ENCODE measurements at regions not wholly inside any gene's neighbourhood (a gene's known extent, or its start where the extent isn't known, plus 50 kb on each side); places are given as distances from the start of the nearest gene placed in this dataset.

DNA sequence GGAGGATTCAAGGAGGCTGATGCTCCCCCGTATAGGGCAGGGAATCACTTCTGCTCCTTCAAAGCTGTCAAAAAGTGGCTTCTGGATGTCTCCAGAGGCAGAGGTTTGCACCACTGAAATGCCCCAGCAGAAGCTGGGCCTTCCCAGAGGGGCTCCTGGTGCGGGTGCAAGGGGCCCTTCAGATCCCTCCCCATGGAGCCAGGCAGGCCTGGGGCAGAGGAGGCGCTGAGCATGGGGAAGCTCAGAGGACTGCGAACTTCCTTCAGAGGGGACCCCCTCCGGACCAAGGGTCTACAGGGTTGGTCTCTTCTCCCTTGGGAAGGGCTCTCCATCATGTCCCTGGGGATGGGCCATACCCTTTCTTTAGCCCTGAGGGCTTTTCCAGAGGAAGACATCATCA, 341.2 kb downstream of the DYSF start:
- Mint-ChIP-seq H3K36me3 (ENCODE audit: unreplicated experiment) (no peaks in the 10 kb centered on the region), H3K9me3 (ENCODE audit: unreplicated experiment) (no peaks in the 10 kb centered on the region), H3K4me3 (ENCODE audit: unreplicated experiment) (no peak overlapping the region), H3K27ac (ENCODE audit: unreplicated experiment) (no peak overlapping the region), H3K27me3 (ENCODE audit: unreplicated experiment) (no peaks in the 10 kb centered on the region), H3K4me1 (ENCODE audit: unreplicated experiment) (peaks cover 47% of the 10 kb centered on the region)
- TF ChIP-seq, protein P1, sequence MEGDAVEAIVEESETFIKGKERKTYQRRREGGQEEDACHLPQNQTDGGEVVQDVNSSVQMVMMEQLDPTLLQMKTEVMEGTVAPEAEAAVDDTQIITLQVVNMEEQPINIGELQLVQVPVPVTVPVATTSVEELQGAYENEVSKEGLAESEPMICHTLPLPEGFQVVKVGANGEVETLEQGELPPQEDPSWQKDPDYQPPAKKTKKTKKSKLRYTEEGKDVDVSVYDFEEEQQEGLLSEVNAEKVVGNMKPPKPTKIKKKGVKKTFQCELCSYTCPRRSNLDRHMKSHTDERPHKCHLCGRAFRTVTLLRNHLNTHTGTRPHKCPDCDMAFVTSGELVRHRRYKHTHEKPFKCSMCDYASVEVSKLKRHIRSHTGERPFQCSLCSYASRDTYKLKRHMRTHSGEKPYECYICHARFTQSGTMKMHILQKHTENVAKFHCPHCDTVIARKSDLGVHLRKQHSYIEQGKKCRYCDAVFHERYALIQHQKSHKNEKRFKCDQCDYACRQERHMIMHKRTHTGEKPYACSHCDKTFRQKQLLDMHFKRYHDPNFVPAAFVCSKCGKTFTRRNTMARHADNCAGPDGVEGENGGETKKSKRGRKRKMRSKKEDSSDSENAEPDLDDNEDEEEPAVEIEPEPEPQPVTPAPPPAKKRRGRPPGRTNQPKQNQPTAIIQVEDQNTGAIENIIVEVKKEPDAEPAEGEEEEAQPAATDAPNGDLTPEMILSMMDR (IDR thresholded peaks at IDR 0.05) = no peak
- DNase-seq (ENCODE audit: extremely low spot score, unreplicated experiment) = no peak

DNA sequence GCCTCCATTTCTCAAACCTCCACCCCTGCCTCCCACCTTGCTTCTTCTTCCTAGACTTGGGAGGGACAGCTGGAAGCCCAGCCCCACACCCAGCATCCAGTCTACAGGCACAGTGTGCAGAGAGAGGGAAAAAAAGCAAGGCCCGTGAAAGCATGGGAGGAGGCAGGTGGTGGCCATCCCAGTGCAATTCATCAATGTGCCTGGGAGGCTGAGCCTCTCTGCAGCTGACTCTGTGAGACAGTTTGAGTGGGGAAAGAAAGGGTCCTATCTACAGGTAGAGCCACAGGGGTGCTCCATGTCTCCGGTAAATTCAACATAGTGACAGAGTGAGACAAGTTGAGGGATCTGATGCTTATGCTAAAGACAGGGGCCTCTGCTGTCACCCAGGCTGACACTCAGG, 340.6 kb downstream of the DYSF start:
- no peaks in the 10 kb centered on the region for H3K9me3 Mint-ChIP-seq (ENCODE audit: unreplicated experiment)
- H3K27me3 Mint-ChIP-seq (ENCODE audit: unreplicated experiment) = no peaks in the 10 kb centered on the region
- peak overlapping the region; percentile 45 for H3K27ac Mint-ChIP-seq (ENCODE audit: unreplicated experiment)
- no peak overlapping the region for H3K4me3 Mint-ChIP-seq (ENCODE audit: unreplicated experiment)
- H3K4me1 Mint-ChIP-seq (ENCODE audit: unreplicated experiment) = peaks cover 47% of the 10 kb centered on the region
- TF ChIP-seq, protein P1 (IDR thresholded peaks at IDR 0.05) = no peak
- DNase-seq (ENCODE audit: extremely low spot score, unreplicated experiment) = no peak
- H3K36me3 Mint-ChIP-seq (ENCODE audit: unreplicated experiment) = no peaks in the 10 kb centered on the region

DNA sequence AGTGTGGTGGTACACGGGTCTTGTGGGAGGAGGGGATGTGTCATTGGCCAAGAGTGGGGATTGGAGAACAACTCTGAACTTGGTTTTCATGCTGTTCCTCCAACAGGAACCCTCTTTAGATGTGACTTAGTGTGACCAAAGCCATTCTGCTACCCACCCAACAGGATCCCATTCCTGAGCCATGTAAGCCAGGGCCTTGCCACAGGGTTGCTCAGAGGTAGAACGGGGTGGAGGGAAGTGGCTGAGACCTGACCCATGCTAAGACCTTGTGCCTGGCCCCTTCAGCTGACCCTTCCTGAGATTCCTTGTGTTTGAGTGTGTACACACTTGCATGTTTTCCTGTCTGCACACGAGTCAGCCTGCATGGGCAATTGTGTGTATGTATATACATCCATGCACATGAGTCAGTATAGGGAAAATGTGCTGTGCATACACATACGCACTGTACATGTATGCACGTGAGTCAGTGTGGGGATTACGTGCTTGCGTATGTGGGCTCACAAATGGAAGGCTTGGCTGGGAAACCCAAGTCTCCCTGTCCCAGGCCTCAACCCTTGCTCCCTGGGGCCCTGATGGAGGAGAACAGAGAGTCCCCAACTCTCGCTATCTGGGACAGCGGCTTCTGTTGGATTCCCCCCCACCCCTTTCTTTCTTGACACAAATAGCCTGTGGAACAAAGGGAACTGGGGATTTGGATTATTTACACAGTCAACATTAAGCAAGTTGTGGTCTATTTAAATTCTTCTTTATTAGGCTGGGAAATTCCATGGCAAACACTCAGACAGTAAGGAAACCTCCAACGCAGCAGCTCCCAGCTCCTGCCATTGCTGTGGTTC, 339.8 kb downstream of the DYSF start:
- H3K27ac Mint-ChIP-seq (ENCODE audit: unreplicated experiment) = no peak overlapping the region

DNA sequence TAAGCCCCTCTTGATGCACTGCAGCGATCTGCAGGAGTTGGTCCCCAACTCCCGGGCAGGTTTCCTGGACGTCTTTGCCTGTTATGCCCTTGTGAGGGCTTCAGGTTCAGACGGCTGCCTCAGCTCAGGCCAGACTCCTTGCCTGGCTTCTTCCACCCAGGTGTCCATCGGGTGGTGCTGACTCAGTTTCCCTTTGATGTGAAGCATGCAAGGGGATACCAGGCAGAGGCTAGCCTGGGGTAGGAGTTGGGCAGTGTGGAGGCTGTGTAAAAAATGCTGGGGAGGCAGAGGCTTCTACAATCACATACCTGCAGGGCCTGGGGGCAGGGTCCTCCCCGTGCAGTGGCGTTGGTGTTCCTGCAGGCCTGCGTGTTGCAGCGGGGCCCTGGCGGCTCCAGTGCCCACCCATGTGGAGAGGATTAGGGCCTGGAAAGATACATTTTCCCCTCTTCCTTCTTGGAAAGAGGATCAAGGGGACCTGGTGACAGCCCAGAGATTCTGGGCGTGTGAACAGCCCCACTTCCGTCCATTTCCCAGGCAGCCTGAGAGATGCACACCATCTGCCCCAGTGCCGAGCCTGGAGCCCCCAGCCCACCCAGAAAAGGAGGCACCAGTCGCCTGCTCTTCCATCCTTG, 338.3 kb downstream of the DYSF start:
- no peak overlapping the region for H3K4me3 Mint-ChIP-seq (ENCODE audit: unreplicated experiment)
- no peaks in the 10 kb centered on the region for H3K9me3 Mint-ChIP-seq (ENCODE audit: unreplicated experiment)
- H3K27me3 Mint-ChIP-seq (ENCODE audit: unreplicated experiment) = no peaks in the 10 kb centered on the region
- peaks cover 51% of the 10 kb centered on the region for H3K4me1 Mint-ChIP-seq (ENCODE audit: unreplicated experiment)
- no peak overlapping the region for H3K27ac Mint-ChIP-seq (ENCODE audit: unreplicated experiment)
- TF ChIP-seq, protein P1 (IDR thresholded peaks at IDR 0.05) = no peak
- DNase-seq (ENCODE audit: extremely low spot score, unreplicated experiment) = no peak
- H3K36me3 Mint-ChIP-seq (ENCODE audit: unreplicated experiment) = no peaks in the 10 kb centered on the region

More for the DNA sequence above, 339.8 kb downstream of the DYSF start:
- TF ChIP-seq, protein P1 (IDR thresholded peaks at IDR 0.05) = no peak
- Mint-ChIP-seq H3K4me1 (ENCODE audit: unreplicated experiment) (peaks cover 52% of the 10 kb centered on the region), H3K36me3 (ENCODE audit: unreplicated experiment) (no peaks in the 10 kb centered on the region), H3K27me3 (ENCODE audit: unreplicated experiment) (no peaks in the 10 kb centered on the region), H3K4me3 (ENCODE audit: unreplicated experiment) (no peak overlapping the region), H3K9me3 (ENCODE audit: unreplicated experiment) (no peaks in the 10 kb centered on the region)
- DNase-seq (ENCODE audit: extremely low spot score, unreplicated experiment) = no peak

DNA sequence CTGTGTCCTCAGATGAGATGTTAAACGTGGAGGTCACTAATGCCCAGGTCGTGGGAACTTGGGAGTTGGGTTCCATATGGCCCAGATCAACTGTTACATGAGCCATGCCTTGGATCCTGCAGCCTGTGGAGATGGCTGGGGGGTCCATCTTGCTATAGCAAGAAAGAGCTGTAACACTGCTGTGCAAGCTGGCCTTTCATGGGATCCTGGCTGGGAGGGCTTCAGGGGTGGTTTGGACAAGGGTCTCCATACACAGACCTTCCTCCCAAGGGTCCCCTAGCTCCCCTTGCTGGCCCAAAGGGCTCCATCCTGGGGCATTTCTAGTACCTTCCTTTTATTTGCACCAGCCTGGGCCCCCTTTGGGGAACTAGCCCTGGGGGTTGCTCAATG, 337.7 kb downstream of the DYSF start:
- no peak overlapping the region for H3K4me3 Mint-ChIP-seq (ENCODE audit: unreplicated experiment)

More for the DNA sequence above, 337.7 kb downstream of the DYSF start:
- Mint-ChIP-seq H3K4me1 (ENCODE audit: unreplicated experiment) (peaks cover 48% of the 10 kb centered on the region), H3K27me3 (ENCODE audit: unreplicated experiment) (no peaks in the 10 kb centered on the region), H3K36me3 (ENCODE audit: unreplicated experiment) (no peaks in the 10 kb centered on the region), H3K27ac (ENCODE audit: unreplicated experiment) (no peak overlapping the region), H3K9me3 (ENCODE audit: unreplicated experiment) (no peaks in the 10 kb centered on the region)
- TF ChIP-seq, protein P1 (IDR thresholded peaks at IDR 0.05) = no peak
- no peak for DNase-seq (ENCODE audit: extremely low spot score, unreplicated experiment)

Data from osteocyte (in vitro differentiated cells).